DND-41 (cell line): ENCODE measurements at regions not wholly inside any gene's neighbourhood (a gene's known extent, or its start where the extent isn't known, plus 50 kb on each side); places are given as distances from the start of the nearest gene placed in this dataset.

Experiments
- ATAC-seq: fragments of 200-7000 bp; cut with Tn5 transposase; 3 replicates; pipeline ENCODE4 v1.9.1; 2021; ENCODE audit warnings: low read depth; ENCODE audit not compliant: insufficient read depth
- DNase-seq: peaks from one replicate; pipeline ENCODE4 v3.0.0-alpha.2; 2020
- H2AFZ ChIP-seq: 2 replicates; pipeline ENCODE4 v1.6.0; 2012; ENCODE audit warnings: low read depth, low read length
- H3K27ac ChIP-seq: 2 replicates; pipeline ENCODE4 v1.5.1; 2012; ENCODE audit warnings: low read length, inconsistent platforms
- H3K27me3 ChIP-seq: fragments of 200-600 bp; sonication (generic); 2 replicates; pipeline ENCODE4 v1.6.0; 2012; ENCODE audit warnings: low read length, mild to moderate bottlenecking, inconsistent platforms; ENCODE audit not compliant: insufficient read depth, poor library complexity
- H3K36me3 ChIP-seq: 2 replicates; pipeline ENCODE4 v1.5.1; 2012; ENCODE audit warnings: low read length, inconsistent platforms; ENCODE audit not compliant: insufficient read depth
- H3K4me1 ChIP-seq: 2 replicates; pipeline ENCODE4 v1.5.1; 2012; ENCODE audit warnings: mild to moderate bottlenecking, low read length; ENCODE audit not compliant: insufficient read depth
- H3K4me2 ChIP-seq: 2 replicates; pipeline ENCODE4 v1.6.0; 2012; ENCODE audit warnings: mild to moderate bottlenecking, moderate library complexity, low read length, inconsistent platforms; ENCODE audit not compliant: insufficient read depth
- H3K4me3 ChIP-seq, 2 experiments: fragments of 200-600 bp in 1 of 2; shearing (Covaris generic) in 1 of 2; 2 replicates each; pipeline ENCODE4 v1.5.1; 2012 to 2016; ENCODE audit warnings: inconsistent platforms in 2 of 2, low read length in 2 of 2, mild to moderate bottlenecking in 2 of 2, low read depth in 1 of 2, moderate library complexity in 1 of 2
- H3K79me2 ChIP-seq: 2 replicates; pipeline ENCODE4 v1.6.0; 2012; ENCODE audit warnings: low read length, inconsistent platforms; ENCODE audit not compliant: insufficient read depth
- H3K9ac ChIP-seq: 2 replicates; pipeline ENCODE4 v1.6.0; 2012; ENCODE audit warnings: low read depth, mild to moderate bottlenecking, inconsistent platforms, low read length, moderate library complexity
- H3K9me3 ChIP-seq: 2 replicates; pipeline ENCODE4 v1.5.1; 2012; ENCODE audit warnings: low read length, moderate library complexity, mild to moderate bottlenecking, inconsistent platforms; ENCODE audit not compliant: insufficient read depth, severe bottlenecking
- H4K20me1 ChIP-seq: 2 replicates; pipeline ENCODE4 v1.6.0; 2012; ENCODE audit warnings: low read length; ENCODE audit not compliant: insufficient read depth
- EZH2 ChIP-seq: IDR thresholded peaks from 3 replicates; pipeline ENCODE4 v1.6.1; 2012; ENCODE audit warnings: borderline replicate concordance, low read depth, mild to moderate bottlenecking, moderate library complexity, low read length, inconsistent platforms; ENCODE audit not compliant: severe bottlenecking
- TF ChIP-seq, protein P1 (sequence below): IDR thresholded peaks from 2 replicates; pipeline ENCODE4 v1.5.1; 2012; ENCODE audit warnings: borderline replicate concordance, low read length, moderate library complexity, mild to moderate bottlenecking; ENCODE audit not compliant: poor library complexity, severe bottlenecking; ENCODE audit errors: extremely low read depth

GRCh38 chr1:29939079-29939478 lies 702.8 kb downstream of the PTPRU start:
- ATAC-seq (no peak), DNase-seq (no peak)
- Histone ChIP-seq H3K36me3 (no peaks in the 10 kb centered on the region), H3K4me1 (no peaks in the 10 kb centered on the region), H3K4me2 (no peak overlapping the region), H3K27ac (no peak overlapping the region), H3K4me3 (no peak overlapping the region), H3K27me3 (no peaks in the 10 kb centered on the region), H4K20me1 (no peaks in the 10 kb centered on the region), H3K9me3 (no peaks in the 10 kb centered on the region), H2AFZ (no peak overlapping the region), H3K9ac (no peak overlapping the region), H3K79me2 (no peaks in the 10 kb centered on the region)
- no peak for TF ChIP-seq EZH2
- TF ChIP-seq, protein P1, sequence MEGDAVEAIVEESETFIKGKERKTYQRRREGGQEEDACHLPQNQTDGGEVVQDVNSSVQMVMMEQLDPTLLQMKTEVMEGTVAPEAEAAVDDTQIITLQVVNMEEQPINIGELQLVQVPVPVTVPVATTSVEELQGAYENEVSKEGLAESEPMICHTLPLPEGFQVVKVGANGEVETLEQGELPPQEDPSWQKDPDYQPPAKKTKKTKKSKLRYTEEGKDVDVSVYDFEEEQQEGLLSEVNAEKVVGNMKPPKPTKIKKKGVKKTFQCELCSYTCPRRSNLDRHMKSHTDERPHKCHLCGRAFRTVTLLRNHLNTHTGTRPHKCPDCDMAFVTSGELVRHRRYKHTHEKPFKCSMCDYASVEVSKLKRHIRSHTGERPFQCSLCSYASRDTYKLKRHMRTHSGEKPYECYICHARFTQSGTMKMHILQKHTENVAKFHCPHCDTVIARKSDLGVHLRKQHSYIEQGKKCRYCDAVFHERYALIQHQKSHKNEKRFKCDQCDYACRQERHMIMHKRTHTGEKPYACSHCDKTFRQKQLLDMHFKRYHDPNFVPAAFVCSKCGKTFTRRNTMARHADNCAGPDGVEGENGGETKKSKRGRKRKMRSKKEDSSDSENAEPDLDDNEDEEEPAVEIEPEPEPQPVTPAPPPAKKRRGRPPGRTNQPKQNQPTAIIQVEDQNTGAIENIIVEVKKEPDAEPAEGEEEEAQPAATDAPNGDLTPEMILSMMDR = no peak

- H3K9ac ChIP-seq = no peak overlapping the region
- H4K20me1 ChIP-seq = no peaks in the 10 kb centered on the region
- H3K9me3 ChIP-seq = no peaks in the 10 kb centered on the region
- ATAC-seq (no peak), DNase-seq (no peak)
- TF ChIP-seq EZH2 = no peak
- TF ChIP-seq, protein P1 = no peak
- no peaks in the 10 kb centered on the region for H3K36me3 ChIP-seq
- no peaks in the 10 kb centered on the region for H3K27me3 ChIP-seq
- H3K4me3 ChIP-seq = no peak overlapping the region
- H3K4me2 ChIP-seq = no peak overlapping the region
- no peak overlapping the region for H2AFZ ChIP-seq
- no peaks in the 10 kb centered on the region for H3K79me2 ChIP-seq
- H3K27ac ChIP-seq = no peak overlapping the region
- no peaks in the 10 kb centered on the region for H3K4me1 ChIP-seq
These were observed 701.0 kb downstream of the PTPRU start for GRCh38 chr1:29937356-29937755.

- Histone ChIP-seq H3K9me3 (no peaks in the 10 kb centered on the region), H3K79me2 (no peaks in the 10 kb centered on the region), H3K27me3 (peaks cover 3% of the 10 kb centered on the region), H3K9ac (no peak overlapping the region), H2AFZ (no peak overlapping the region), H3K4me2 (no peak overlapping the region), H3K4me3 (no peak overlapping the region), H3K4me1 (no peaks in the 10 kb centered on the region), H3K36me3 (no peaks in the 10 kb centered on the region), H3K27ac (no peak overlapping the region), H4K20me1 (no peaks in the 10 kb centered on the region)
- TF ChIP-seq EZH2 = no peak
- TF ChIP-seq, protein P1 = no peak
- ATAC-seq (no peak), DNase-seq (no peak)
These were observed 699.8 kb downstream of the PTPRU start for GRCh38 chr1:29936031-29936544.
